GM12878 (cell line): ENCODE measurements at regions not wholly inside any gene's neighbourhood (a gene's known extent, or its start where the extent isn't known, plus 50 kb on each side); places are given as distances from the start of the nearest gene placed in this dataset.

Source experiments
- ATAC-seq: fragments of 200-7000 bp; cut with Tn5 transposase; 3 replicates; pipeline ENCODE4 v1.9.1; 2020; ENCODE audit warnings: mild to moderate bottlenecking, moderate library complexity
- BruUV-seq: library from RNA; stranded (reverse); fragments of 400-500 nt; replicated peaks from 2 replicates; lab custom pipeline; 2021; lab: Mats Ljungman, UMichigan
- CTCF ChIA-PET: fragments of 300-600 bp; sonication (Branson Sonifier 250); formaldehyde crosslinking; extraction: SDS; loops from one replicate; lab custom pipeline; 2021; ENCODE audit warnings: inconsistent platforms; lab: Yijun Ruan, JAX
- POLR2A ChIA-PET: fragments of 350-600 bp; formaldehyde crosslinking; extraction: SDS; loops from one replicate; lab custom pipeline; 2021; ENCODE audit warnings: inconsistent platforms; lab: Charles Lee
- RAD21 ChIA-PET: fragments of 300-600 bp; sonication (Branson Sonifier 250); formaldehyde crosslinking; loops from one replicate; lab custom pipeline; 2023; ENCODE audit warnings: antibody characterized with exemption; ENCODE audit not compliant: unreplicated experiment; lab: Charles Lee
- SMC1A ChIA-PET: fragments of 300-600 bp; sonication (Branson Sonifier 250); formaldehyde crosslinking; loops from one replicate; lab custom pipeline; 2023; ENCODE audit not compliant: unreplicated experiment, uncharacterized antibody; lab: Charles Lee
- DNase-seq: peaks from one replicate; pipeline ENCODE4 v3.0.0-alpha.2; 2011; ENCODE audit warnings: low read depth, low spot score
- FAIRE-seq: peaks from 3 replicates; lab custom pipeline; 2011; peaks lifted over from hg19 to GRCh38; lab: Jason Lieb, UNC
- H2AFZ ChIP-seq: 2 replicates; pipeline ENCODE4 v1.6.0; 2011; ENCODE audit warnings: low read depth, low read length, control low read depth; ENCODE audit not compliant: control insufficient read depth
- H3K27ac ChIP-seq: 2 replicates; pipeline ENCODE4 v1.5.1; 2011; ENCODE audit warnings: control low read depth; ENCODE audit not compliant: control insufficient read depth, insufficient read depth
- H3K27me3 ChIP-seq, 2 experiments: replicated peaks in 1 of 2; 2 replicates each; pipeline versions ENCODE4 v1.6.0 to v1.6.1; 2011; ENCODE audit warnings: low read length in 1 of 2; ENCODE audit not compliant: control insufficient read depth in 2 of 2, insufficient read depth in 2 of 2
- H3K36me3 ChIP-seq, 2 experiments: 2 replicates each; pipeline ENCODE4 v1.5.1; 2011; ENCODE audit warnings: low read length in 1 of 2; ENCODE audit not compliant: control insufficient read depth in 2 of 2, insufficient read depth in 2 of 2
- H3K4me1 ChIP-seq: 2 replicates; pipeline ENCODE4 v1.6.1; 2011; ENCODE audit warnings: mild to moderate bottlenecking, low read length, moderate library complexity, mixed read lengths; ENCODE audit not compliant: control insufficient read depth, insufficient read depth
- H3K4me2 ChIP-seq: 2 replicates; pipeline ENCODE4 v1.6.0; 2011; ENCODE audit warnings: control low read depth; ENCODE audit not compliant: control insufficient read depth, insufficient read depth
- H3K4me3 ChIP-seq: fragments of 200-600 bp; sonication (generic); 2 replicates; pipeline ENCODE4 v1.5.1; 2016
- H3K79me2 ChIP-seq: 2 replicates; pipeline ENCODE4 v1.6.0; 2011; ENCODE audit warnings: low read length; ENCODE audit not compliant: control insufficient read depth, insufficient read depth
- H3K9ac ChIP-seq: 2 replicates; pipeline ENCODE4 v1.8.0; 2011; ENCODE audit warnings: low read length, control low read depth, mixed read lengths; ENCODE audit not compliant: control insufficient read depth, insufficient read depth
- H3K9me3 ChIP-seq: replicated peaks from 3 replicates; pipeline ENCODE4 v1.5.1; 2011; ENCODE audit warnings: mild to moderate bottlenecking, low read length; ENCODE audit not compliant: control insufficient read depth, insufficient read depth
- H4K20me1 ChIP-seq: 2 replicates; pipeline ENCODE4 v1.6.0; 2011; ENCODE audit not compliant: control insufficient read depth, insufficient read depth
- MEF2A ChIP-seq: IDR thresholded peaks from 2 replicates; pipeline ENCODE4 v1.6.1; 2011; ENCODE audit warnings: low read depth, mild to moderate bottlenecking, low read length, moderate library complexity; ENCODE audit not compliant: insufficient read depth
- RBBP5 ChIP-seq: fragments of 200-600 bp; sonication (generic); conservative IDR thresholded peaks from 2 replicates; pipeline ENCODE4 v1.6.1; 2016
- RUNX3 ChIP-seq: IDR thresholded peaks from 2 replicates; pipeline ENCODE4 v1.6.1; 2012; ENCODE audit warnings: low read length, inconsistent platforms
- SP1 ChIP-seq: IDR thresholded peaks from one replicate; pipeline ENCODE4 v1.6.1; 2011; ENCODE audit warnings: low read depth, low read length
- SUZ12 ChIP-seq: fragments of 200-600 bp; sonication (generic); IDR thresholded peaks from one replicate; pipeline ENCODE4 v1.6.1; 2018; ENCODE audit warnings: antibody characterized with exemption, mild to moderate bottlenecking; ENCODE audit not compliant: unreplicated experiment
- WGBS: methylation state at CpG from one replicate; pipeline ENCODE4 v1.1.6; 2016; ENCODE audit warnings: low lambda C conversion rate; ENCODE audit not compliant: insufficient replicate concordance, insufficient coverage; ENCODE audit errors: missing lambda C conversion rate; 5-methylcytosine and 5-hydroxymethylcytosine counted together
- in situ Hi-C: fragments of 300-500 bp; cut with MboI; formaldehyde crosslinking; loops from 9 replicates; pipeline ENCODE4 v1.14.3; 2018; ENCODE audit warnings: mixed read lengths
- intact Hi-C: fragments of 100-400 bp; cut with micrococcal nuclease; formaldehyde crosslinking; loops from one replicate; pipeline ENCODE4 v1.14.2; 2022; ENCODE audit not compliant: unreplicated experiment
- TF ChIP-seq, protein P1 (sequence below): fragments of 450-650 bp; IDR thresholded peaks from 2 replicates; pipeline ENCODE4 v1.6.1; 2016; ENCODE audit warnings: mild to moderate bottlenecking, moderate library complexity, borderline replicate concordance

DNA sequence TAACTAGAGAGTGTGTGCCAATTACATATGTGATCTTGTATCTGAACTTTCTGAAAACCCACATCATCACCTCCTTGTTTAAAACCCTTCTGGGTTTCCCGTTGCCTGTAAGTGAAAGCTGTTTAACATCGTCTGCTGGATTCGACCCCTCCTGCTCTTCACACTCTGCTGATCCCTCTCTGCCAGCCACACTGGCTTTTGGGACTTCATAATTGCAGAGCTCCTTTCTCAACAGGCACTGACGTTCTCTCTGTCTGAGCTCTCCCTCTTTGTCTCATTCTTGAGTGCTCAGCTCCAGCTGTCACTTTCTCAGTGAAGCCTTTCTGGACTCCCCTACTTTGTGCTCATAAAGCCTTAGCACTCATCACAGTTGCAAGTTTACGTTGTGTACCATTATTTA lies 153.9 kb downstream of the CEP135 start (continued):
- TF ChIP-seq MEF2A, result no peak

DNA sequence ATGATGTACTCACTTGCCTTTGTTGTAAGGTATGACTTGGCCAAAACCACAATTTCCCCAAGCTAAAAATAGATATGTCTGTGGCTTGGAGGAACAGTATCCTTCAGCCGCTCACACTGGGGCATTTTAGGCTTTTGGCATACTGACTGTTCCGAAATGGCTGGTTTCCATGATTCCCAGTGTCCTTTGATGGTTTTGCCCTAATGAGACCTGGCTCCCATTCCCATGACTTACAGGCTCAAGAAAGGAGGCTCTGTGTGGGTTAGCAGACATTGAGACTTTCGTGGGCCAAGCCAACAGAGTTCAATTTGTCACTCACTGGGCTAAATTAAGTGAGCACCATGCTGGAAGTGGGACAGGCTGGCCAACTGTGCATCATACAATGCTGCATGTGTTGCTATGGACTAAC lies 150.6 kb downstream of the CEP135 start:
- Histone ChIP-seq H3K9ac (no peak overlapping the region), H3K27ac (no peak overlapping the region), H4K20me1 (no peaks in the 10 kb centered on the region), H3K9me3 (no peaks in the 10 kb centered on the region), H3K4me3 (no peak overlapping the region), H3K27me3 (no peaks in the 10 kb centered on the region), H3K79me2 (no peaks in the 10 kb centered on the region), H3K4me1 (no peaks in the 10 kb centered on the region), H2AFZ (no peak overlapping the region), H3K36me3 (no peaks in the 10 kb centered on the region), H3K4me2 (no peak overlapping the region)
- 27% methylated on average over 3 of the region's 3 CpGs for WGBS
- CTCF ChIA-PET, result no interaction called here
- no TSS peak for BruUV-seq
- in situ Hi-C loops, result no loop called here
- RAD21 ChIA-PET, result no interaction called here
- POLR2A ChIA-PET, result no interaction called here
- SMC1A ChIA-PET, result no interaction called here
- FAIRE-seq (no peak), DNase-seq (no peak), ATAC-seq (no peak)
- TF ChIP-seq SP1, result no peak
- no peak for TF ChIP-seq RBBP5
- peak; percentile 31; the same call in 1 of the 2 replicates for TF ChIP-seq RUNX3
- TF ChIP-seq, protein P1, sequence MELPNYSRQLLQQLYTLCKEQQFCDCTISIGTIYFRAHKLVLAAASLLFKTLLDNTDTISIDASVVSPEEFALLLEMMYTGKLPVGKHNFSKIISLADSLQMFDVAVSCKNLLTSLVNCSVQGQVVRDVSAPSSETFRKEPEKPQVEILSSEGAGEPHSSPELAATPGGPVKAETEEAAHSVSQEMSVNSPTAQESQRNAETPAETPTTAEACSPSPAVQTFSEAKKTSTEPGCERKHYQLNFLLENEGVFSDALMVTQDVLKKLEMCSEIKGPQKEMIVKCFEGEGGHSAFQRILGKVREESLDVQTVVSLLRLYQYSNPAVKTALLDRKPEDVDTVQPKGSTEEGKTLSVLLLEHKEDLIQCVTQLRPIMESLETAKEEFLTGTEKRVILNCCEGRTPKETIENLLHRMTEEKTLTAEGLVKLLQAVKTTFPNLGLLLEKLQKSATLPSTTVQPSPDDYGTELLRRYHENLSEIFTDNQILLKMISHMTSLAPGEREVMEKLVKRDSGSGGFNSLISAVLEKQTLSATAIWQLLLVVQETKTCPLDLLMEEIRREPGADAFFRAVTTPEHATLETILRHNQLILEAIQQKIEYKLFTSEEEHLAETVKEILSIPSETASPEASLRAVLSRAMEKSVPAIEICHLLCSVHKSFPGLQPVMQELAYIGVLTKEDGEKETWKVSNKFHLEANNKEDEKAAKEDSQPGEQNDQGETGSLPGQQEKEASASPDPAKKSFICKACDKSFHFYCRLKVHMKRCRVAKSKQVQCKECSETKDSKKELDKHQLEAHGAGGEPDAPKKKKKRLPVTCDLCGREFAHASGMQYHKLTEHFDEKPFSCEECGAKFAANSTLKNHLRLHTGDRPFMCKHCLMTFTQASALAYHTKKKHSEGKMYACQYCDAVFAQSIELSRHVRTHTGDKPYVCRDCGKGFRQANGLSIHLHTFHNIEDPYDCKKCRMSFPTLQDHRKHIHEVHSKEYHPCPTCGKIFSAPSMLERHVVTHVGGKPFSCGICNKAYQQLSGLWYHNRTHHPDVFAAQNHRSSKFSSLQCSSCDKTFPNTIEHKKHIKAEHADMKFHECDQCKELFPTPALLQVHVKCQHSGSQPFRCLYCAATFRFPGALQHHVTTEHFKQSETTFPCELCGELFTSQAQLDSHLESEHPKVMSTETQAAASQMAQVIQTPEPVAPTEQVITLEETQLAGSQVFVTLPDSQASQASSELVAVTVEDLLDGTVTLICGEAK, result no peak
- no peak for TF ChIP-seq SUZ12
- intact Hi-C loops, result no loop called here
